H9 (cell line): ENCODE measurements at regions not wholly inside any gene's neighbourhood (a gene's known extent, or its start where the extent isn't known, plus 50 kb on each side); places are given as distances from the start of the nearest gene placed in this dataset.
A peak's percentile ranks its signal among the peaks of the same experiment; 100 is the strongest.

ENCODE experiments used
- DNase-seq: peaks from one replicate; pipeline ENCODE4 v3.0.0-alpha.2; 2017
- H2AFZ ChIP-seq: one replicate; pipeline ENCODE4 v1.6.1; 2013; ENCODE audit warnings: mild to moderate bottlenecking, low read length, control low read depth, moderate library complexity
- H2AK5ac ChIP-seq: 2 replicates; pipeline ENCODE4 v1.6.1; 2013; ENCODE audit warnings: low read length, control low read depth, mixed read lengths; ENCODE audit not compliant: insufficient read length
- H2BK120ac ChIP-seq: one replicate; pipeline ENCODE4 v1.6.1; 2013; ENCODE audit warnings: low read depth, mild to moderate bottlenecking, low read length, control low read depth, inconsistent platforms; ENCODE audit not compliant: poor library complexity, severe bottlenecking
- H2BK12ac ChIP-seq: 2 replicates; pipeline ENCODE4 v1.6.1; 2013; ENCODE audit warnings: low read length, control low read depth, mixed read lengths, low read depth; ENCODE audit not compliant: insufficient read length
- H2BK15ac ChIP-seq: 2 replicates; pipeline ENCODE4 v1.6.1; 2013; ENCODE audit warnings: low read depth, low read length, control low read depth
- H2BK20ac ChIP-seq: one replicate; pipeline ENCODE4 v1.6.1; 2013; ENCODE audit warnings: low read depth, mild to moderate bottlenecking, low read length, control low read depth, inconsistent platforms; ENCODE audit not compliant: poor library complexity, severe bottlenecking
- H2BK5ac ChIP-seq: 2 replicates; pipeline ENCODE4 v1.6.1; 2013; ENCODE audit warnings: low read length, control low read depth, mixed read lengths; ENCODE audit not compliant: insufficient read length
- H3K14ac ChIP-seq: 2 replicates; pipeline ENCODE4 v1.6.1; 2013; ENCODE audit warnings: low read length, control low read depth; ENCODE audit not compliant: insufficient read depth
- H3K18ac ChIP-seq: 2 replicates; pipeline ENCODE4 v1.6.1; 2013; ENCODE audit warnings: low read depth, mild to moderate bottlenecking, mixed read lengths, low read length, control low read depth; ENCODE audit not compliant: insufficient read length
- H3K23ac ChIP-seq: 2 replicates; pipeline ENCODE4 v1.6.1; 2013; ENCODE audit warnings: low read length, control low read depth, mixed read lengths, low read depth; ENCODE audit not compliant: insufficient read length
- H3K23me2 ChIP-seq: 2 replicates; pipeline ENCODE4 v1.6.1; 2013; ENCODE audit warnings: low read depth, mild to moderate bottlenecking, mixed read lengths, low read length, control low read depth; ENCODE audit not compliant: insufficient read length, poor library complexity, severe bottlenecking
- H3K27ac ChIP-seq: 2 replicates; pipeline ENCODE4 v1.5.1; 2013; ENCODE audit warnings: low read length, control low read depth, mixed read lengths, low read depth; ENCODE audit not compliant: insufficient read length
- H3K27me3 ChIP-seq: 2 replicates; pipeline ENCODE4 v1.6.1; 2013; ENCODE audit warnings: low read length, control low read depth, inconsistent platforms; ENCODE audit not compliant: insufficient read depth
- H3K4ac ChIP-seq: 2 replicates; pipeline ENCODE4 v1.6.1; 2013; ENCODE audit warnings: low read depth, mild to moderate bottlenecking, control low read depth, inconsistent platforms, low read length, moderate library complexity
- H3K4me1 ChIP-seq: 2 replicates; pipeline ENCODE4 v1.6.1; 2013; ENCODE audit warnings: low read length, control low read depth, inconsistent platforms; ENCODE audit not compliant: insufficient read depth
- H3K4me2 ChIP-seq: 2 replicates; pipeline ENCODE4 v1.6.1; 2013; ENCODE audit warnings: low read length, control low read depth, mixed read lengths; ENCODE audit not compliant: insufficient read length, insufficient read depth
- H3K56ac ChIP-seq: 2 replicates; pipeline ENCODE4 v1.6.1; 2013; ENCODE audit warnings: low read depth, mild to moderate bottlenecking, mixed read lengths, low read length, control low read depth; ENCODE audit not compliant: insufficient read length
- H3K79me1 ChIP-seq: 2 replicates; pipeline ENCODE4 v1.6.1; 2013; ENCODE audit warnings: low read depth, mild to moderate bottlenecking, moderate library complexity, low read length, control low read depth, inconsistent platforms; ENCODE audit not compliant: insufficient read depth, poor library complexity, severe bottlenecking
- H3K79me2 ChIP-seq: 2 replicates; pipeline ENCODE4 v1.6.1; 2013; ENCODE audit warnings: low read length, control low read depth, inconsistent platforms; ENCODE audit not compliant: insufficient read depth
- H3K9ac ChIP-seq: 2 replicates; pipeline ENCODE4 v1.6.1; 2013; ENCODE audit warnings: low read length, control low read depth, mixed read lengths; ENCODE audit not compliant: insufficient read length; ENCODE audit errors: extremely low read depth
- H3K9me3 ChIP-seq: one replicate; pipeline ENCODE4 v1.6.1; 2013; ENCODE audit warnings: low read depth, low read length, inconsistent platforms; ENCODE audit not compliant: control insufficient read depth
- H3T11ph ChIP-seq: one replicate; pipeline ENCODE4 v1.6.1; 2013; ENCODE audit warnings: mild to moderate bottlenecking, low read length, control low read depth, inconsistent platforms
- H4K20me1 ChIP-seq: one replicate; pipeline ENCODE4 v1.6.1; 2013; ENCODE audit not compliant: control insufficient read depth, insufficient read length, insufficient read depth
- H4K5ac ChIP-seq: 2 replicates; pipeline ENCODE4 v1.6.1; 2013; ENCODE audit warnings: low read depth, mild to moderate bottlenecking, mixed read lengths, low read length, control low read depth; ENCODE audit not compliant: insufficient read length
- H4K8ac ChIP-seq: replicated peaks from 2 replicates; pipeline ENCODE4 v1.6.1; 2013; ENCODE audit warnings: low read length, control low read depth, mixed read lengths, low read depth; ENCODE audit not compliant: insufficient read length
- H4K91ac ChIP-seq: 2 replicates; pipeline ENCODE4 v1.6.1; 2013; ENCODE audit warnings: low read depth, mild to moderate bottlenecking, moderate library complexity, mixed read lengths, low read length, control low read depth; ENCODE audit not compliant: insufficient read length
- H3K27ac Mint-ChIP-seq, 3 experiments: 2 replicates in 2 of 3; 3 replicates in 1 of 3; pipeline ENCODE4 v1.8.0; 2020 to 2021; ENCODE audit warnings: mixed read lengths in 3 of 3, mild to moderate bottlenecking in 1 of 3, moderate library complexity in 1 of 3
- H3K27me3 Mint-ChIP-seq: 2 replicates; pipeline ENCODE4 v1.8.0; 2021; ENCODE audit warnings: low read depth, mild to moderate bottlenecking, moderate library complexity, mixed read lengths
- H3K36me3 Mint-ChIP-seq, 3 experiments: 2 replicates in 2 of 3; 3 replicates in 1 of 3; pipeline ENCODE4 v1.8.0; 2020 to 2021; ENCODE audit warnings: low read depth in 3 of 3, mixed read lengths in 3 of 3; ENCODE audit not compliant: insufficient read depth in 1 of 3
- H3K4me1 Mint-ChIP-seq, 2 experiments: 2 replicates each; pipeline ENCODE4 v1.8.0; 2020; ENCODE audit warnings: mixed read lengths in 2 of 2
- H3K4me3 Mint-ChIP-seq, 2 experiments: 2 replicates in 1 of 2; 3 replicates in 1 of 2; pipeline ENCODE4 v1.8.0; 2020 to 2021; ENCODE audit warnings: mild to moderate bottlenecking in 2 of 2, mixed read lengths in 2 of 2, moderate library complexity in 1 of 2
- H3K9me3 Mint-ChIP-seq, 2 experiments: 2 replicates in 1 of 2; 3 replicates in 1 of 2; pipeline ENCODE4 v1.8.0; 2020; ENCODE audit warnings: mild to moderate bottlenecking in 2 of 2, mixed read lengths in 2 of 2, moderate library complexity in 1 of 2
- CTCF ChIP-seq: fragments of 200-600 bp; sonication (generic); conservative IDR thresholded peaks from 3 replicates; pipeline ENCODE4 v1.8.0; 2021; ENCODE audit warnings: antibody characterized with exemption, mild to moderate bottlenecking
- WGBS: extraction: QIAGEN DNeasy Blood & Tissue Kit; methylation state at CpG from one replicate; pipeline ENCODE4 v1.1.7; 2013; ENCODE audit warnings: missing lambda C conversion rate, low lambda C conversion rate, mixed read lengths; ENCODE audit not compliant: insufficient read length; ENCODE audit errors: extremely low coverage; 5-methylcytosine and 5-hydroxymethylcytosine counted together

DNA sequence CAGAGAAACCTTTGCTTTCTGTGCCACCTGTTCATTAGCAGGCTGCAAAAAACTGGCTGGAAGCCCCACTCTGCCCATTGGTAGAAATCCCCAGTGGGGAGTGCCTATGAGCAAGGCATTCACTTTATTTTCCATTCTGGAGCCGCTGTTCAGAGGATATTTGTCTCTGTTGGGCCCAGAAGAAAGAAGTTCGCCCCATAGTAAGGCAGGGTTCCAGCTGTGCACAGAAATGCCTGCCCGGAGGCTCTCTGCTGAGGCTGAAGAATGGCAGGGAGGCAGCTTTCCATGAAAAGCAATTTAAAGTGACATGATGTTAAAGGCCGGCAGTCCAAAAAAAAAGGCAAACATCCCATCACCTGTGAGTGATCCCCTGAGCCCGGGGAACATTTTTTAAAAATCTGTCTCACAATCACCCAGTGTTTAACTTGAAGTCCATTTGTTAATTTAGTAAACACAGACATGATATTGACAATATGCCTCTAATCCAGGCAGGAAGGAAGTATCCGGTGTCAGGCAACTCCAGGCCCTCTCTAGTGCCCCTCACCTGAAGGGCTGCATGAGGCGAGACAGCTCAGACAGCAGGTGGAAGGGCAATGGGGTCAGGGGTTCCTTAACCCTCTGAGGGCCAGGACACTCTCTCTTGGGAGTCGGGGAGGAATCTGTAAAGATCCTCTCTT lies 265.1 kb upstream of the SIX2 start:
- H3K18ac ChIP-seq = no peak overlapping the region
- H3K4me2 ChIP-seq = no peak overlapping the region
- WGBS = no CpG with 5 or more reads among the region's 8 CpGs
- H2BK15ac ChIP-seq = no peak overlapping the region
- Mint-ChIP-seq H3K36me3 (peaks cover 0 to 2% (median 0%) of the 10 kb centered on the region in 3 experiments; a peak in 1 of 7 replicates), H3K4me3 (no peak overlapping the region), H3K4me1 (peaks cover 25 to 27% of the 10 kb centered on the region in 2 experiments), H3K9me3 (no peaks in the 10 kb centered on the region), H3K27me3 (peaks cover 8% of the 10 kb centered on the region), H3K27ac (peak overlapping the region in 2 of 3 experiments; percentile 19 to 55; a peak in 2 of 7 replicates)
- H3K14ac ChIP-seq = no peak overlapping the region
- H2BK120ac ChIP-seq = no peak overlapping the region
- no peak overlapping the region for H2BK20ac ChIP-seq
- H3K9ac ChIP-seq = no peak overlapping the region
- no peak overlapping the region for H4K5ac ChIP-seq
- no peaks in the 10 kb centered on the region for H3K27me3 ChIP-seq
- no peaks in the 10 kb centered on the region for H3K23me2 ChIP-seq
- H3K9me3 ChIP-seq = no peaks in the 10 kb centered on the region
- no peak overlapping the region for H4K91ac ChIP-seq
- no peak overlapping the region for H3K27ac ChIP-seq
- H3K4me1 ChIP-seq = peaks cover 2% of the 10 kb centered on the region; the same call in 1 of the 2 replicates
- no peak overlapping the region for H3K4ac ChIP-seq
- no peak overlapping the region for H4K8ac ChIP-seq
- H2AFZ ChIP-seq = no peak overlapping the region
- H4K20me1 ChIP-seq = no peaks in the 10 kb centered on the region
- H2AK5ac ChIP-seq = no peak overlapping the region
- H3K23ac ChIP-seq = no peak overlapping the region
- peak; percentile 46 for DNase-seq
- no peak overlapping the region for H3T11ph ChIP-seq
- no peaks in the 10 kb centered on the region for H3K79me1 ChIP-seq
- H2BK5ac ChIP-seq = no peak overlapping the region
- no peak for TF ChIP-seq CTCF
- H3K79me2 ChIP-seq = no peaks in the 10 kb centered on the region
- no peak overlapping the region for H2BK12ac ChIP-seq
- H3K56ac ChIP-seq = no peak overlapping the region
